B cell (primary cell): ENCODE measurements at regions not wholly inside any gene's neighbourhood (a gene's known extent, or its start where the extent isn't known, plus 50 kb on each side); places are given as distances from the start of the nearest gene placed in this dataset.

Experiments used
- ATAC-seq: fragments of 200-7000 bp; cut with Tn5 transposase; one replicate; pipeline ENCODE4 v1.10.0; 2021; ENCODE audit warnings: low read depth, mild to moderate bottlenecking, moderate number of reproducible peaks, moderate library complexity
- CTCF ChIA-PET: fragments of 350-600 bp; sonication (Branson Sonifier 250); formaldehyde crosslinking; loops from one replicate; lab custom pipeline; 2021; ENCODE audit warnings: antibody characterized with exemption, inconsistent platforms; lab: Charles Lee
- POLR2A ChIA-PET: fragments of 350-600 bp; sonication (Branson Sonifier 250); formaldehyde crosslinking; loops from one replicate; lab custom pipeline; 2021; ENCODE audit warnings: antibody characterized with exemption; lab: Charles Lee
- DNase-seq: peaks from one replicate; pipeline ENCODE4 v3.0.0; 2013
- H2AFZ ChIP-seq: 2 replicates; pipeline ENCODE4 v1.6.1; 2012; ENCODE audit warnings: mild to moderate bottlenecking, low read depth, low read length; ENCODE audit not compliant: insufficient read depth, poor library complexity, severe bottlenecking
- H3K27ac ChIP-seq, 2 donors: 1 replicate in 1 of 2; 2 replicates in 1 of 2; pipeline ENCODE4 v1.5.1; 2012 to 2013; ENCODE audit warnings: low read length in 2 of 2, mild to moderate bottlenecking in 2 of 2, moderate library complexity in 1 of 2
- H3K27me3 ChIP-seq, 4 experiments: fragments of 200-600 bp in 1 of 4; sonication (generic) in 1 of 4; replicated peaks in 1 of 4; 1 replicate in 2 of 4; 2 replicates in 2 of 4; pipeline versions ENCODE4 v1.6.1 to v1.7.0; 2013 to 2016; ENCODE audit warnings: low read length in 3 of 4, mild to moderate bottlenecking in 2 of 4, mixed read lengths in 1 of 4, moderate library complexity in 1 of 4; ENCODE audit not compliant: insufficient read depth in 4 of 4, control insufficient read depth in 3 of 4; ENCODE audit errors: control extremely low read depth in 1 of 4
- H3K36me3 ChIP-seq, 2 experiments: replicated peaks in 1 of 2; 1 replicate in 1 of 2; 2 replicates in 1 of 2; pipeline versions ENCODE4 v1.6.1 to v1.7.1; 2013; ENCODE audit warnings: low read length in 1 of 2; ENCODE audit not compliant: insufficient read depth in 2 of 2, control insufficient read depth in 1 of 2; ENCODE audit errors: control extremely low read depth in 1 of 2, extremely low read depth in 1 of 2
- H3K4me1 ChIP-seq, 2 donors: fragments of 200-600 bp in 1 of 2; sonication (generic) in 1 of 2; 1 replicate in 1 of 2; 2 replicates in 1 of 2; pipeline versions ENCODE4 v1.5.1 to v1.6.1; 2013 to 2017; ENCODE audit warnings: low read length in 2 of 2; ENCODE audit not compliant: control insufficient read depth in 2 of 2, insufficient read depth in 2 of 2
- H3K4me2 ChIP-seq: replicated peaks from 2 replicates; pipeline ENCODE3; 2012; ENCODE audit warnings: mild to moderate bottlenecking, low read depth, low read length; ENCODE audit not compliant: poor library complexity, severe bottlenecking
- H3K4me3 ChIP-seq, 5 experiments: fragments of 200-600 bp in 1 of 5; sonication (generic) in 1 of 5; 1 replicate in 3 of 5; 2 replicates in 2 of 5; pipeline versions ENCODE4 v1.5.1 to v1.7.0; 2011 to 2016; ENCODE audit warnings: low read length in 4 of 5, mild to moderate bottlenecking in 4 of 5, low read depth in 2 of 5, control low read depth in 1 of 5, moderate library complexity in 1 of 5; ENCODE audit not compliant: insufficient read depth in 1 of 5; ENCODE audit errors: control extremely low read depth in 1 of 5, extremely low read depth in 1 of 5
- H3K79me2 ChIP-seq: fragments of 200-600 bp; sonication (generic); one replicate; pipeline ENCODE4 v1.6.0; 2016; ENCODE audit warnings: low read length; ENCODE audit not compliant: control insufficient read depth, insufficient read depth
- H3K9ac ChIP-seq: fragments of 200-600 bp; sonication (generic); 2 replicates; pipeline ENCODE4 v1.6.1; 2017; ENCODE audit warnings: mild to moderate bottlenecking, low read length, moderate library complexity
- H3K9me3 ChIP-seq, 3 donors: one replicate each; pipeline versions ENCODE4 v1.6.1 to v1.7.1; 2013; ENCODE audit warnings: low read length in 2 of 3; ENCODE audit not compliant: control insufficient read depth in 2 of 3, insufficient read depth in 1 of 3; ENCODE audit errors: control extremely low read depth in 1 of 3
- H4K20me1 ChIP-seq: 2 replicates; pipeline ENCODE4 v1.6.0; 2012; ENCODE audit warnings: mild to moderate bottlenecking, low read length; ENCODE audit not compliant: insufficient read depth, control insufficient read depth, poor library complexity, severe bottlenecking
- H3K27ac Mint-ChIP-seq: one replicate; pipeline ENCODE4 v1.8.0; 2021; ENCODE audit warnings: mixed read lengths
- H3K27me3 Mint-ChIP-seq: one replicate; pipeline ENCODE4 v1.8.0; 2021; ENCODE audit warnings: mixed read lengths
- H3K4me1 Mint-ChIP-seq: one replicate; pipeline ENCODE4 v1.8.0; 2021; ENCODE audit warnings: mixed read lengths
- H3K4me3 Mint-ChIP-seq: one replicate; pipeline ENCODE4 v1.8.0; 2021; ENCODE audit warnings: mixed read lengths
- H3K9me3 Mint-ChIP-seq: one replicate; pipeline ENCODE4 v1.8.0; 2022; ENCODE audit warnings: mixed read lengths; ENCODE audit not compliant: insufficient read depth
- EZH2 ChIP-seq: IDR thresholded peaks from 2 replicates; pipeline ENCODE4 v1.6.1; 2012; ENCODE audit warnings: borderline replicate concordance, low read depth, mild to moderate bottlenecking, moderate library complexity, low read length; ENCODE audit not compliant: insufficient read depth, poor library complexity, severe bottlenecking
- WGBS: methylation state at CpG from one replicate; pipeline ENCODE4 v1.1.5; 2013; ENCODE audit warnings: missing lambda C conversion rate; ENCODE audit not compliant: insufficient coverage; 5-methylcytosine and 5-hydroxymethylcytosine counted together
- intact Hi-C: fragments of 100-400 bp; cut with micrococcal nuclease; formaldehyde crosslinking; loops from one replicate; pipeline ENCODE4 v1.10.0; 2022
- TF ChIP-seq, protein P1 (sequence below): fragments of 200-600 bp; IDR thresholded peaks from one replicate; pipeline ENCODE4 v1.8.0; 2022; ENCODE audit warnings: antibody characterized with exemption, mild to moderate bottlenecking

- ChIA-PET CTCF (no interaction called here), POLR2A (no interaction called here)
- intact Hi-C loops: no loop called here
- H3K4me3 ChIP-seq: no peak overlapping the region
- H3K27ac ChIP-seq: no peak overlapping the region
- H2AFZ ChIP-seq: no peak overlapping the region
- no peaks in the 10 kb centered on the region for H3K36me3 ChIP-seq
- no peak overlapping the region for H3K9ac ChIP-seq
- ATAC-seq (no peak), DNase-seq (no peak)
- H3K4me1 ChIP-seq: no peaks in the 10 kb centered on the region
- no peaks in the 10 kb centered on the region for H4K20me1 ChIP-seq
- H3K9me3 ChIP-seq: peaks cover 0 to 2% (median 0%) of the 10 kb centered on the region in 3 donors
- Mint-ChIP-seq H3K4me1 (no peaks in the 10 kb centered on the region), H3K27ac (no peak overlapping the region), H3K4me3 (no peak overlapping the region), H3K9me3 (no peaks in the 10 kb centered on the region), H3K27me3 (peaks cover 12% of the 10 kb centered on the region)
- no peak for TF ChIP-seq EZH2
- TF ChIP-seq, protein P1, sequence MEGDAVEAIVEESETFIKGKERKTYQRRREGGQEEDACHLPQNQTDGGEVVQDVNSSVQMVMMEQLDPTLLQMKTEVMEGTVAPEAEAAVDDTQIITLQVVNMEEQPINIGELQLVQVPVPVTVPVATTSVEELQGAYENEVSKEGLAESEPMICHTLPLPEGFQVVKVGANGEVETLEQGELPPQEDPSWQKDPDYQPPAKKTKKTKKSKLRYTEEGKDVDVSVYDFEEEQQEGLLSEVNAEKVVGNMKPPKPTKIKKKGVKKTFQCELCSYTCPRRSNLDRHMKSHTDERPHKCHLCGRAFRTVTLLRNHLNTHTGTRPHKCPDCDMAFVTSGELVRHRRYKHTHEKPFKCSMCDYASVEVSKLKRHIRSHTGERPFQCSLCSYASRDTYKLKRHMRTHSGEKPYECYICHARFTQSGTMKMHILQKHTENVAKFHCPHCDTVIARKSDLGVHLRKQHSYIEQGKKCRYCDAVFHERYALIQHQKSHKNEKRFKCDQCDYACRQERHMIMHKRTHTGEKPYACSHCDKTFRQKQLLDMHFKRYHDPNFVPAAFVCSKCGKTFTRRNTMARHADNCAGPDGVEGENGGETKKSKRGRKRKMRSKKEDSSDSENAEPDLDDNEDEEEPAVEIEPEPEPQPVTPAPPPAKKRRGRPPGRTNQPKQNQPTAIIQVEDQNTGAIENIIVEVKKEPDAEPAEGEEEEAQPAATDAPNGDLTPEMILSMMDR: no peak
- 90% methylated on average over 8 of the region's 8 CpGs for WGBS
- no peaks in the 10 kb centered on the region for H3K27me3 ChIP-seq
- H3K79me2 ChIP-seq: no peaks in the 10 kb centered on the region
- H3K4me2 ChIP-seq: no peak overlapping the region
Observed at GRCh38 chr6:40164345-40164755, 230.1 kb upstream of the MOCS1 start.

- H3K27me3 Mint-ChIP-seq: peaks cover 9% of the 10 kb centered on the region
- H3K4me2 ChIP-seq: no peak overlapping the region
- H3K9me3 Mint-ChIP-seq: no peaks in the 10 kb centered on the region
- H4K20me1 ChIP-seq: no peaks in the 10 kb centered on the region
- no peak overlapping the region for H3K4me3 ChIP-seq
- no peak overlapping the region for H2AFZ ChIP-seq
- DNase-seq (no peak), ATAC-seq (no peak)
- TF ChIP-seq EZH2: no peak
- TF ChIP-seq, protein P1: no peak
- no peaks in the 10 kb centered on the region for H3K4me1 ChIP-seq
- no peak overlapping the region for H3K27ac Mint-ChIP-seq
- no peak overlapping the region for H3K27ac ChIP-seq
- no peaks in the 10 kb centered on the region for H3K27me3 ChIP-seq
- intact Hi-C loops: no loop called here
- 100% methylated on average over 3 of the region's 7 CpGs for WGBS
- POLR2A ChIA-PET: no interaction called here
- no peaks in the 10 kb centered on the region for H3K4me1 Mint-ChIP-seq
- H3K79me2 ChIP-seq: no peaks in the 10 kb centered on the region
- H3K4me3 Mint-ChIP-seq: no peak overlapping the region
- H3K9ac ChIP-seq: no peak overlapping the region
- H3K9me3 ChIP-seq: peaks cover 0 to 2% (median 0%) of the 10 kb centered on the region in 3 donors
- H3K36me3 ChIP-seq: no peaks in the 10 kb centered on the region
- CTCF ChIA-PET: no interaction called here
Observed at GRCh38 chr6:40163924-40164323, 229.7 kb upstream of the MOCS1 start.
